SKM-1 treated with dmso at 0.1 percent for 144 hours (cell line): ENCODE measurements at regions not wholly inside any gene's neighbourhood (a gene's known extent, or its start where the extent isn't known, plus 50 kb on each side); places are given as distances from the start of the nearest gene placed in this dataset.
A peak's percentile ranks its signal among the peaks of the same experiment; 100 is the strongest.
"Not testable (repeated sequence)": the region's sequence is repeated elsewhere in the genome, so short reads cannot be mapped to it uniquely, and the experiment has no call there.

ENCODE experiments used
- DNase-seq: peaks from one replicate; lab custom pipeline; 2025; ENCODE audit not compliant: unreplicated experiment; lab: John Stamatoyannopoulos, UW

DNA sequence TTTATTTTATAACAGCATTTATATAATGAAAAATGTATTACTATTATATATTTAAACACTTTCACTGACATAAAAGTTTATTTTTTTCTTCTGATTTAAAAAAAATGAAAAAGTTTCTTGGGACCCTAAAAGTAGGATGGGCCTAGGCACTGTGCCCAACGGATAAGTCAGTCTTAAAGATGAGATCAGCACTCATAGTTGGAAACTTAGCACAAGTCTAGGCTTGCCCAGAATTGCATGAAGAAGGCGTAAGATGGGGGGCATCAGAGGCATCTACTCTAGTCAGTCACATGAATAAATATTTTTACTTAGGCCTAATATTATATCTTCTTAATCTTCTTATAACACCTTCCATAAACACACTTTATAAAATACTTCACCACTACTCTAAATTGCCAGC, 306.7 kb upstream of the GRID2 start:
- DNase-seq = no peak

GRCh38 chr4:92012899-92013867, 290.6 kb upstream of the GRID2 start:
- DNase-seq = no peak

DNA sequence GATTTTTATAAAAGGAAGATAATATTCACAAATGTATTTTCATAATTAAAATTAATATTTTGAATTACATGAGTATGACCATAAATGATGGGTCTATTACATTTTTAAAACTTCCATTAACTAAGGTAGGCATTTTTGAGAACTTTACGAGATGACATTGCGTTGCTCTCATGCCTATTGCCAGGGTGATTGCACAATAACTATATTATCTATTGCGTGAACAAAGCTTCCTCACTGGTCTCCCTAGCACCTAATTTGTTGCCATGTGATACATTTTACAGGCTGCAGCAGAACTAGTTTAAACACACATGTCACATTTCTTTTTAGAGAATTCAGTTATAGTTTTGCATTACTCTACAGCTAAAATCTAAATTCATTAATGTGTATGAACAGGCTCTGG, 289.7 kb upstream of the GRID2 start:
- DNase-seq = peak; percentile 40

GRCh38 chr4:92021203-92021602, 282.6 kb upstream of the GRID2 start:
- DNase-seq = no peak

- DNase-seq = no peak
Measured at GRCh38 chr4:92021788-92022187, 282.0 kb upstream of the GRID2 start.

GRCh38 chr4:92028830-92029229, 274.9 kb upstream of the GRID2 start:
- not testable (repeated sequence) for DNase-seq

GRCh38 chr4:92031825-92032224, 271.9 kb upstream of the GRID2 start:
- DNase-seq = no peak

DNA sequence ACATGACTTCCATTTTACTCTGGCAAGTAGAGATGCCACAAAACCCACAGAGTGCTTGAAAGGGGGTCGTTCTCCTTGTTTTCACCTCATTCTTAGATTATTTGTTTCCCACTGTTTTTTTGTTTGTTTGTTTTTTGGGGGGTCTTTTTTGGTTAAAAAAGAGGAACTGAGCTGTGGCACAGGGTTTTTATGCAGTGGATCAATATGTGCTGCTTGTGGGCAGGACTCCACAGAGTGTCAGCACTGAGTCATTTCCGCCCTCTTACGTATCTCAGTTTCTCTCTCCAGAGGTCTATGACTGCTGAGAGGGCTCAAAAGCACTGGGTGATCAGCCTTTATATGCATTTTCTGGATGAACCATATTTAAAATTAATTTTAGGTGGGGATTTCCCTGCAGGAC, 268.1 kb upstream of the GRID2 start:
- DNase-seq = no peak

GRCh38 chr4:92045718-92046117, 258.0 kb upstream of the GRID2 start:
- no peak for DNase-seq

DNA sequence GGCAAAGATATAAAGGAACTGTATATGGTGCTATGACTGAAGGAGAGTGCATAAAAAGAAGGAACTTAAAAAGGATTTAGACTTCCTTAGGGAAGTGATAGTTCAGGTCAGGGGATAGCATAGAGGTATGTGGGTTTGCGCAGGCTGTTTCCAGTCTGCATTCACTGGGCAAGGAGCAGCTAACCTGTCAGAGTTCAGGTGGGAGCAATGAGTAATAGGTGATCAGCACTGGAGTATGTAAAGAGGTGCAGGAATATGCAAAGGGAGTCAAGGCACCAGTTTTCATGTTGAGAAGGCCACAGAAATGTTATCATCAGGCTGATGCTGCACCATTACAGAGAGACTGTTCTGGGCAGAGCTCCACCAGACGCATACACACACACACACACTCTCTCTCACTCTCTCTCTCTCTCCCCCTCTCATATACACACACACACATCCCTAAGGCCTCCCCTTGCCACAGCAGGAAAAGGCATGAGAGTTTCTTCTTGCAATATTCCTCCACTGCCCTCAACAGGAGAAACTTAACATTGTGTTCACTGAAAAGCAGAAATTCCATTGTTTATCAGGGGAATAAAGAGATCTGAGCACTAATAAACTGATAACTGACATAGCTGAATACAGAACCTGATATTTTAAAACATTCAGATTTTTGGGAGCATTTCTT, 256.4 kb upstream of the GRID2 start:
- DNase-seq = no peak

GRCh38 chr4:92050875-92051274, 252.9 kb upstream of the GRID2 start:
- DNase-seq = no peak

- no peak for DNase-seq
Measured at GRCh38 chr4:92059615-92060014, 244.2 kb upstream of the GRID2 start.

GRCh38 chr4:92060333-92060732, 243.4 kb upstream of the GRID2 start:
- DNase-seq = no peak

DNA sequence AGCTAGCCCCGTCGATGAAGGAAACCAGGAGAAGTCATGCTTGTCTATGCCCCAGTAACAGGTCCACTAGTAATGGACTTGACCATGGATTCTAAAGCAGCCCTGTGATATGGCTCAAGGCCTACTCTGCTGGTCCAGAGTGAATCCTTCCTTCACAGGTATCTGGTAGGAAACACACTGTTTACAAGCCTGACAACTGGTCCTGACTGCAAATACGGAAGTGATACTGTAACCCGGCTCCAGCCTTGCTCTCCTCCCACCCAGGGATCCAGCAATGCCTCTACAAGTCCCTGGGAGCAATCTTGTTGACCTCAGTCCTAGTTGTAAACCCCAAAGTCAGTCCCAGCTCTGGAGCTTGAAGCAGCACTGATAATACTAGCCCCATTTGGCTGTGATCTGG, 239.2 kb upstream of the GRID2 start:
- DNase-seq = no peak

- no peak for DNase-seq
Measured at GRCh38 chr4:92066485-92066884, 237.3 kb upstream of the GRID2 start.

DNA sequence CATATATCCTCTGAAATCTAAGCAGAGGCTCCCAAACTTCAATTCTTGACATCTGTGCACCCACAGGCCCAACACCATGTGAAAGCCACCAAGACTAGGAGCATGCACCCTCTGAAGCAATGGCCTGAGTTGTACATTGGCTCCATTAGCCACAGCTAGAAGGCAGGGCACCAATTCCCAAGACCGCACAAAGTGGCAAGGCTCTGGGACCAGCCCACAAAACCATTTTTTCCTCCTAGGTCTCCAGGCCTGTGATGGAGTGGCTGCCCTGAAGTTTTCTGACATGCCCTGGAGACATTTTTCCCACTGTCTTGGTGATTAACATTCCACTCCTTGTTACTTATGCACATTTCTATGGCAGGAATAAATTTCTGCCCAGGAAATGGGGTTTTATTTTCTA, 232.2 kb upstream of the GRID2 start:
- no peak for DNase-seq

DNA sequence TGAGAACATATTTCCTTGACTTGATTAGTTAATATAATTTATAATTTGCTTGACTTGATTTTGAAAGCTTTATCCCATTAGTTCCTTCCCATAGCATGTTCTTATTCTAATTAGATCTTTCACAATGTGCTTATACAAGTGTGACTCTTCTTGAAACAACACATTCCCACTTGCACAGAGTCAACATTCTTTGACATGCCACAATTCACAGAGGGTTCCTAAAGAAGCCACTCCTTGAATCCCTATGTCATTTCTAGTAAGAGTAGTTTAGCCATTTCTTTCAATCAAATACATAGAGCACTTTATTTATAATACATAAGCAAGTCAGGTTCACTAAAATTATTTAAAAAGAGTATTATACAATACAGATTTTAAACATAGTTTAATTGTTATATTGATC, 228.9 kb upstream of the GRID2 start:
- no peak for DNase-seq

- DNase-seq = no peak
Measured at GRCh38 chr4:92090887-92091286, 212.9 kb upstream of the GRID2 start.

DNA sequence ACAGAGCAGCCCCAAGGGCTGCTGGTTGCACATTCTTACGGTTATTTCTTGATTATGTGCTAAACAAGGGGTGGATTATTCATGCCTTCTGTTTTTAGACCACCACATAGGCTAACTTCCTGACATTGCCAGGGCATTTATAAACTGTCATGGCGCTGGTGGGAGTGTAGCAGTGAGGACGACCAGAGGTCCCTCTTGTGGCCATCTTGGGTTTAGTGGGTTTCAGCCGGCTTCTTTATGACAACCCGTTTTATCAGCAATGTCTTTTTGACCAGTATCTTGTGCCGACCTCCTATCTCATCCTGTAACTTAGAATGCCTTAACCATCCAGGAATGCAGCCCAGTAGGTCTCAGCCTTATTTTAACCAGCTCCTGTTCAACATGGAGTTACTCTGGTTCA, 212.4 kb upstream of the GRID2 start:
- DNase-seq = no peak

- DNase-seq = no peak
Measured at GRCh38 chr4:92099861-92100260, 203.9 kb upstream of the GRID2 start.

DNA sequence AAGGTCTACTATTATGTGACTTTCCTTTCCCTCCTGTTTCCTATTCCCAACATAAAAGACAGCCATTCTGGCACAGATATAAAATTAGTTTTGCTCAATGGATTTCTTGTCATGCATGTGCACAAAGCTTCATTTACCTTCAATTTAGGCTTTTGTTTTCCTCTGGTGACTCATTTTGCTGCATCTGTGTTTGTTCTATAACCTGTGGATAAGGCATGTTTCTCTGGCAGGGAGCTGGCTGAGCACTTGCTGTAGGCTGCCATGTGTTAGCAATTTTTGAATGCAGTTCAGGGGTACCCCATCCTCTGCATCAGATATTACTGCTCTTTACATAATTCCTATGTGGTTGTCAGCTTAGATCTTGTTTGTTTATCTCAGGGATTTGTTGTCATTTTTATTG, 202.8 kb upstream of the GRID2 start:
- DNase-seq = no peak

- peak; percentile 87 for DNase-seq
Measured at GRCh38 chr4:92101737-92102172, 202.0 kb upstream of the GRID2 start.
